HCT116 (cell line): ENCODE measurements at regions not wholly inside any gene's neighbourhood (a gene's known extent, or its start where the extent isn't known, plus 50 kb on each side); places are given as distances from the start of the nearest gene placed in this dataset.

Experiments used
- ATAC-seq: fragments of 200-7000 bp; cut with Tn5 transposase; 2 replicates; pipeline ENCODE4 v1.9.1; 2020; ENCODE audit warnings: mild to moderate bottlenecking, moderate library complexity
- BruUV-seq: library from RNA; stranded (reverse); fragments of 400-500 nt; replicated peaks from 2 replicates; lab custom pipeline; 2021; lab: Mats Ljungman, UMichigan
- CTCF ChIA-PET: fragments of 300-600 bp; sonication (Branson Sonifier 250); formaldehyde crosslinking; loops from one replicate; lab custom pipeline; 2021; ENCODE audit warnings: antibody characterized with exemption; lab: Charles Lee
- POLR2A ChIA-PET: fragments of 300-600, 350-600 bp; sonication (Branson Sonifier 250); formaldehyde crosslinking; loops from one replicate; lab custom pipeline; 2021; ENCODE audit warnings: antibody characterized with exemption; lab: Charles Lee
- RAD21 ChIA-PET, 2 experiments: fragments of 300-600 bp; sonication (Branson Sonifier 250); formaldehyde crosslinking; loops; one replicate each; lab custom pipeline; 2023; ENCODE audit warnings: low total read pairs in 2 of 2; ENCODE audit not compliant: uncharacterized antibody in 2 of 2, unreplicated experiment in 2 of 2, low non-redundant PET in 1 of 2; lab: Charles Lee
- DNase-seq: peaks from one replicate; pipeline ENCODE4 v3.0.0-alpha.2; 2010; ENCODE audit warnings: low read depth, low spot score
- H2AFZ ChIP-seq: fragments of 200-600 bp; shearing (Covaris generic), sonication (generic); 2 replicates; pipeline ENCODE4 v1.6.1; 2017; ENCODE audit warnings: low read depth, mixed run types, mixed read lengths, antibody characterized with exemption, low read length; ENCODE audit not compliant: poor library complexity, severe bottlenecking
- H3K27ac ChIP-seq: 2 replicates; pipeline ENCODE4 v1.5.1; 2012; ENCODE audit warnings: low read depth, low read length
- H3K27me3 ChIP-seq: fragments of 200-600 bp; sonication (generic); 2 replicates; pipeline ENCODE4 v1.6.1; 2016; ENCODE audit warnings: mixed run types, low read length, mixed read lengths; ENCODE audit not compliant: insufficient read depth
- H3K36me3 ChIP-seq, 2 experiments: fragments of 200-500 bp in 1 of 2; fragments of 200-600 bp in 1 of 2; sonication (Bioruptor generic) in 1 of 2; sonication (generic) in 1 of 2; 2 replicates each; pipeline versions ENCODE4 v1.5.1 to v1.6.1; 2014 to 2016; ENCODE audit warnings: low read length in 2 of 2, inconsistent platforms in 1 of 2, mixed read lengths in 1 of 2, mixed run types in 1 of 2; ENCODE audit not compliant: insufficient read depth in 2 of 2, control insufficient read depth in 1 of 2
- H3K4me1 ChIP-seq, 2 experiments: fragments of 200-600 bp in 1 of 2; sonication (generic) in 1 of 2; 2 replicates each; pipeline versions ENCODE4 v1.5.1 to v1.6.1; 2012 to 2017; ENCODE audit warnings: low read length in 2 of 2, inconsistent platforms in 1 of 2, mild to moderate bottlenecking in 1 of 2, mixed read lengths in 1 of 2, mixed run types in 1 of 2, moderate library complexity in 1 of 2; ENCODE audit not compliant: insufficient read depth in 2 of 2, control insufficient read depth in 1 of 2
- H3K4me2 ChIP-seq: fragments of 200-600 bp; sonication (generic); 2 replicates; pipeline ENCODE4 v1.6.1; 2017; ENCODE audit warnings: mixed run types, low read length, mixed read lengths
- H3K4me3 ChIP-seq, 2 experiments: fragments of 200-600 bp in 1 of 2; sonication (generic) in 1 of 2; replicated peaks in 1 of 2; 2 replicates each; pipeline ENCODE4 v1.5.1; 2011 to 2016; ENCODE audit warnings: low read length in 2 of 2, control low read depth in 1 of 2, low read depth in 1 of 2, mild to moderate bottlenecking in 1 of 2, mixed read lengths in 1 of 2, mixed run types in 1 of 2
- H3K79me2 ChIP-seq: fragments of 200-600 bp; sonication (generic); 2 replicates; pipeline ENCODE4 v1.6.1; 2017; ENCODE audit warnings: mild to moderate bottlenecking, mixed run types, low read length, moderate library complexity, mixed read lengths; ENCODE audit not compliant: insufficient read depth
- H3K9ac ChIP-seq: fragments of 200-600 bp; sonication (generic); 2 replicates; pipeline ENCODE4 v1.6.1; 2016; ENCODE audit warnings: low read length, mixed read lengths
- H3K9me2 ChIP-seq: fragments of 200-600 bp; sonication (generic), shearing (Covaris generic); 2 replicates; pipeline ENCODE4 v1.6.1; 2017; ENCODE audit warnings: mixed run types, mild to moderate bottlenecking, moderate library complexity; ENCODE audit not compliant: insufficient read depth
- H3K9me3 ChIP-seq, 2 experiments: fragments of 200-500 bp in 1 of 2; fragments of 200-600 bp in 1 of 2; sonication (Bioruptor generic) in 1 of 2; sonication (generic) in 1 of 2; 2 replicates each; pipeline ENCODE4 v1.6.1; 2014 to 2017; ENCODE audit warnings: low read length in 2 of 2, mixed read lengths in 2 of 2, inconsistent platforms in 1 of 2, low read depth in 1 of 2, mild to moderate bottlenecking in 1 of 2, mixed run types in 1 of 2, moderate library complexity in 1 of 2; ENCODE audit not compliant: control insufficient read depth in 1 of 2, insufficient read depth in 1 of 2
- H4K20me1 ChIP-seq: fragments of 200-600 bp; sonication (generic), shearing (Covaris generic); 2 replicates; pipeline ENCODE4 v1.6.1; 2017; ENCODE audit warnings: mixed run types, mild to moderate bottlenecking, moderate library complexity; ENCODE audit not compliant: insufficient read depth
- CBX3 ChIP-seq: IDR thresholded peaks from 2 replicates; pipeline ENCODE4 v1.6.1; 2012; ENCODE audit warnings: low read depth
- CEBPB ChIP-seq: IDR thresholded peaks from 2 replicates; pipeline ENCODE4 v1.6.1; 2012; ENCODE audit warnings: low read depth
- EGR1 ChIP-seq: IDR thresholded peaks from 2 replicates; pipeline ENCODE4 v1.6.1; 2012; ENCODE audit warnings: low read depth
- ELF1 ChIP-seq: IDR thresholded peaks from 2 replicates; pipeline ENCODE4 v1.6.1; 2012; ENCODE audit warnings: low read depth, borderline replicate concordance
- EZH2 ChIP-seq: fragments of 200-600 bp; sonication (generic); IDR thresholded peaks from 2 replicates; pipeline ENCODE4 v1.6.1; 2017; ENCODE audit warnings: antibody characterized with exemption, mixed run types
- EZH2phosphoT487 ChIP-seq: fragments of 200-600 bp; IDR thresholded peaks from 2 replicates; pipeline ENCODE4 v1.6.1; 2018; ENCODE audit warnings: antibody characterized with exemption, borderline replicate concordance
- RAD21 ChIP-seq: IDR thresholded peaks from 2 replicates; pipeline ENCODE4 v1.6.1; 2012; ENCODE audit warnings: low read depth, mild to moderate bottlenecking
- ZFX ChIP-seq: fragments of 450-650 bp; IDR thresholded peaks from 2 replicates; pipeline ENCODE4 v1.6.1; 2017
- ZNF274 ChIP-seq: fragments of 200-500 bp; sonication (Bioruptor generic); IDR thresholded peaks from 2 replicates; pipeline ENCODE4 v1.6.1; 2014; ENCODE audit warnings: mild to moderate bottlenecking, low read depth, low read length, inconsistent platforms
- intact Hi-C: fragments of 100-400 bp; cut with micrococcal nuclease; formaldehyde crosslinking; loops from 2 replicates; pipeline ENCODE4 v1.10.0; 2022
- TF ChIP-seq, protein P1 (sequence below), 3 experiments: fragments of 200-600 bp in 1 of 3; sonication (generic) in 1 of 3; IDR thresholded peaks in 2 of 3; conservative IDR thresholded peaks in 1 of 3; 2 replicates each; pipeline ENCODE4 v1.5.1; 2012 to 2017; ENCODE audit warnings: low read depth in 2 of 3, low read length in 2 of 3, antibody characterized with exemption in 1 of 3, borderline replicate concordance in 1 of 3, control low read depth in 1 of 3, mild to moderate bottlenecking in 1 of 3, mixed read lengths in 1 of 3, mixed run types in 1 of 3, moderate library complexity in 1 of 3; ENCODE audit not compliant: insufficient read depth in 1 of 3
- TF ChIP-seq, protein P2 (sequence below): IDR thresholded peaks from 2 replicates; pipeline ENCODE4 v1.6.1; 2011; ENCODE audit warnings: mild to moderate bottlenecking, low read length, moderate library complexity; ENCODE audit not compliant: insufficient replicate concordance; ENCODE audit errors: extremely low read depth
- TF ChIP-seq, protein P3 (sequence below): IDR thresholded peaks from 2 replicates; pipeline ENCODE4 v1.6.1; 2012

GRCh38 chr18:42156281-42156680, 201.2 kb downstream of the PIK3C3 start:
- no peak overlapping the region for H3K9ac ChIP-seq
- H2AFZ ChIP-seq: no peak overlapping the region
- BruUV-seq: no TSS peak
- H3K9me3 ChIP-seq: no peaks in the 10 kb centered on the region
- ATAC-seq: no peak
- no peaks in the 10 kb centered on the region for H3K4me1 ChIP-seq
- H3K4me3 ChIP-seq: no peak overlapping the region
- ChIA-PET RAD21 (no interaction called here), CTCF (no interaction called here), POLR2A (no interaction called here)
- H4K20me1 ChIP-seq: no peaks in the 10 kb centered on the region
- H3K27me3 ChIP-seq: no peaks in the 10 kb centered on the region
- no peak for DNase-seq
- no peak overlapping the region for H3K4me2 ChIP-seq
- no peaks in the 10 kb centered on the region for H3K9me2 ChIP-seq
- no peaks in the 10 kb centered on the region for H3K36me3 ChIP-seq
- no peaks in the 10 kb centered on the region for H3K79me2 ChIP-seq
- no peak overlapping the region for H3K27ac ChIP-seq
- intact Hi-C loops: no loop called here
- TF ChIP-seq, protein P1, sequence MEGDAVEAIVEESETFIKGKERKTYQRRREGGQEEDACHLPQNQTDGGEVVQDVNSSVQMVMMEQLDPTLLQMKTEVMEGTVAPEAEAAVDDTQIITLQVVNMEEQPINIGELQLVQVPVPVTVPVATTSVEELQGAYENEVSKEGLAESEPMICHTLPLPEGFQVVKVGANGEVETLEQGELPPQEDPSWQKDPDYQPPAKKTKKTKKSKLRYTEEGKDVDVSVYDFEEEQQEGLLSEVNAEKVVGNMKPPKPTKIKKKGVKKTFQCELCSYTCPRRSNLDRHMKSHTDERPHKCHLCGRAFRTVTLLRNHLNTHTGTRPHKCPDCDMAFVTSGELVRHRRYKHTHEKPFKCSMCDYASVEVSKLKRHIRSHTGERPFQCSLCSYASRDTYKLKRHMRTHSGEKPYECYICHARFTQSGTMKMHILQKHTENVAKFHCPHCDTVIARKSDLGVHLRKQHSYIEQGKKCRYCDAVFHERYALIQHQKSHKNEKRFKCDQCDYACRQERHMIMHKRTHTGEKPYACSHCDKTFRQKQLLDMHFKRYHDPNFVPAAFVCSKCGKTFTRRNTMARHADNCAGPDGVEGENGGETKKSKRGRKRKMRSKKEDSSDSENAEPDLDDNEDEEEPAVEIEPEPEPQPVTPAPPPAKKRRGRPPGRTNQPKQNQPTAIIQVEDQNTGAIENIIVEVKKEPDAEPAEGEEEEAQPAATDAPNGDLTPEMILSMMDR (IDR thresholded peaks at IDR 0.05 in 2 of 3, conservative IDR thresholded peaks at IDR 0.05 in 1 of 3; ENCODE audit: borderline replicate concordance in 1 of 3, insufficient read depth in 1 of 3, low read depth in 2 of 3, low read length in 2 of 3): no peak
- no peak for TF ChIP-seq EGR1
- TF ChIP-seq, protein P2, sequence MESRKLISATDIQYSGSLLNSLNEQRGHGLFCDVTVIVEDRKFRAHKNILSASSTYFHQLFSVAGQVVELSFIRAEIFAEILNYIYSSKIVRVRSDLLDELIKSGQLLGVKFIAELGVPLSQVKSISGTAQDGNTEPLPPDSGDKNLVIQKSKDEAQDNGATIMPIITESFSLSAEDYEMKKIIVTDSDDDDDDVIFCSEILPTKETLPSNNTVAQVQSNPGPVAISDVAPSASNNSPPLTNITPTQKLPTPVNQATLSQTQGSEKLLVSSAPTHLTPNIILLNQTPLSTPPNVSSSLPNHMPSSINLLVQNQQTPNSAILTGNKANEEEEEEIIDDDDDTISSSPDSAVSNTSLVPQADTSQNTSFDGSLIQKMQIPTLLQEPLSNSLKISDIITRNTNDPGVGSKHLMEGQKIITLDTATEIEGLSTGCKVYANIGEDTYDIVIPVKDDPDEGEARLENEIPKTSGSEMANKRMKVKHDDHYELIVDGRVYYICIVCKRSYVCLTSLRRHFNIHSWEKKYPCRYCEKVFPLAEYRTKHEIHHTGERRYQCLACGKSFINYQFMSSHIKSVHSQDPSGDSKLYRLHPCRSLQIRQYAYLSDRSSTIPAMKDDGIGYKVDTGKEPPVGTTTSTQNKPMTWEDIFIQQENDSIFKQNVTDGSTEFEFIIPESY: no peak
- TF ChIP-seq, protein P3, sequence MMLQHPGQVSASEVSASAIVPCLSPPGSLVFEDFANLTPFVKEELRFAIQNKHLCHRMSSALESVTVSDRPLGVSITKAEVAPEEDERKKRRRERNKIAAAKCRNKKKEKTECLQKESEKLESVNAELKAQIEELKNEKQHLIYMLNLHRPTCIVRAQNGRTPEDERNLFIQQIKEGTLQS: no peak
- TF ChIP-seq EZH2: no peak
- no peak for TF ChIP-seq ELF1
- no peak for TF ChIP-seq ZNF274
- TF ChIP-seq CEBPB: no peak
- no peak for TF ChIP-seq CBX3
- TF ChIP-seq EZH2phosphoT487: no peak
- TF ChIP-seq RAD21: no peak
- no peak for TF ChIP-seq ZFX
